ENCODE measurements at regions not wholly inside any gene's neighbourhood (a gene's known extent, or its start where the extent isn't known, plus 50 kb on each side); places are given as distances from the start of the nearest gene placed in this dataset.

GRCh38 chr6:14690120-14691056, 555.5 kb upstream of the JARID2 start:
- no peak for TF ChIP-seq CTCF (IDR thresholded peaks at IDR 0.05)
- no peak for ATAC-seq (ENCODE audit: low FRiP score)
- DNase-seq (ENCODE audit: low spot score): no peak

GRCh38 chr6:14692208-14692607, 553.7 kb upstream of the JARID2 start:
- no peak for TF ChIP-seq CTCF (IDR thresholded peaks at IDR 0.05)
- no peak for ATAC-seq (ENCODE audit: low FRiP score)
- no peak for DNase-seq (ENCODE audit: low spot score)

GRCh38 chr6:14693301-14694192, 552.3 kb upstream of the JARID2 start:
- DNase-seq (ENCODE audit: low spot score) (no peak), ATAC-seq (ENCODE audit: low FRiP score) (no peak)
- TF ChIP-seq CTCF (IDR thresholded peaks at IDR 0.05): no peak

GRCh38 chr6:14694308-14694707, 551.6 kb upstream of the JARID2 start:
- no peak for DNase-seq (ENCODE audit: low spot score)
- TF ChIP-seq CTCF (IDR thresholded peaks at IDR 0.05): no peak
- ATAC-seq (ENCODE audit: low FRiP score): no peak

GRCh38 chr6:14695579-14695978, 550.3 kb upstream of the JARID2 start:
- TF ChIP-seq CTCF (IDR thresholded peaks at IDR 0.05): no peak
- DNase-seq (ENCODE audit: low spot score): no peak
- no peak for ATAC-seq (ENCODE audit: low FRiP score)

- ATAC-seq (ENCODE audit: low FRiP score): no peak
- no peak for DNase-seq (ENCODE audit: low spot score)
- TF ChIP-seq CTCF (IDR thresholded peaks at IDR 0.05): no peak
Measured at GRCh38 chr6:14696367-14696766, 549.5 kb upstream of the JARID2 start.

All from omental fat pad (tissue), 3 donors.